Trophoblast cell (in vitro differentiated cells and primary cell): ENCODE measurements at regions not wholly inside any gene's neighbourhood (a gene's known extent, or its start where the extent isn't known, plus 50 kb on each side); places are given as distances from the start of the nearest gene placed in this dataset.

Source experiments
- DNase-seq, 2 donors: peaks; one replicate each; pipeline ENCODE4 v3.0.0-alpha.2; 2016
- H2AFZ ChIP-seq: 2 replicates; pipeline ENCODE4 v1.6.1; 2013; ENCODE audit warnings: low read length, moderate library complexity, mild to moderate bottlenecking; ENCODE audit not compliant: insufficient read depth, poor library complexity
- H2AK5ac ChIP-seq: 2 replicates; pipeline ENCODE4 v1.6.1; 2013; ENCODE audit warnings: mild to moderate bottlenecking, low read length
- H2BK120ac ChIP-seq: 2 replicates; pipeline ENCODE4 v1.6.1; 2013; ENCODE audit warnings: low read length, mild to moderate bottlenecking, moderate library complexity; ENCODE audit not compliant: insufficient read depth, poor library complexity
- H2BK12ac ChIP-seq: 2 replicates; pipeline ENCODE4 v1.6.1; 2013; ENCODE audit warnings: mild to moderate bottlenecking, low read length, moderate library complexity
- H2BK5ac ChIP-seq: 2 replicates; pipeline ENCODE4 v1.6.1; 2013; ENCODE audit warnings: low read length, low read depth, moderate library complexity, mild to moderate bottlenecking; ENCODE audit not compliant: poor library complexity
- H3K14ac ChIP-seq: 2 replicates; pipeline ENCODE4 v1.6.1; 2013; ENCODE audit warnings: mild to moderate bottlenecking, low read length
- H3K18ac ChIP-seq: 2 replicates; pipeline ENCODE4 v1.6.1; 2013; ENCODE audit warnings: mild to moderate bottlenecking, low read length
- H3K23ac ChIP-seq: 2 replicates; pipeline ENCODE4 v1.6.1; 2013; ENCODE audit warnings: low read length
- H3K27ac ChIP-seq: 2 replicates; pipeline ENCODE4 v1.5.1; 2013; ENCODE audit warnings: low read depth, mild to moderate bottlenecking, inconsistent platforms, low read length, moderate library complexity
- H3K27me3 ChIP-seq: 2 replicates; pipeline ENCODE4 v1.6.1; 2013; ENCODE audit warnings: inconsistent platforms, mild to moderate bottlenecking, low read length, moderate library complexity; ENCODE audit not compliant: insufficient read depth
- H3K36me3 ChIP-seq, 2 experiments: 1 replicate in 1 of 2; 2 replicates in 1 of 2; pipeline ENCODE4 v1.6.1; 2013; ENCODE audit warnings: low read length in 2 of 2, mild to moderate bottlenecking in 2 of 2, moderate library complexity in 1 of 2; ENCODE audit not compliant: insufficient read depth in 2 of 2, control insufficient read depth in 1 of 2
- H3K4ac ChIP-seq: 2 replicates; pipeline ENCODE4 v1.6.1; 2013; ENCODE audit warnings: low read depth, mild to moderate bottlenecking, low read length, moderate library complexity
- H3K4me1 ChIP-seq, 2 experiments: 1 replicate in 1 of 2; 2 replicates in 1 of 2; pipeline ENCODE4 v1.6.1; 2013; ENCODE audit warnings: low read length in 2 of 2, mild to moderate bottlenecking in 2 of 2, moderate library complexity in 1 of 2; ENCODE audit not compliant: insufficient read depth in 2 of 2, control insufficient read depth in 1 of 2
- H3K4me2 ChIP-seq: 2 replicates; pipeline ENCODE4 v1.6.1; 2013; ENCODE audit warnings: inconsistent platforms, mild to moderate bottlenecking, low read length, moderate library complexity
- H3K4me3 ChIP-seq: 2 replicates; pipeline ENCODE4 v1.5.1; 2013; ENCODE audit warnings: mild to moderate bottlenecking, low read depth, low read length, inconsistent platforms
- H3K79me1 ChIP-seq: one replicate; pipeline ENCODE4 v1.6.1; 2013; ENCODE audit warnings: low read length
- H3K79me2 ChIP-seq: 2 replicates; pipeline ENCODE4 v1.6.1; 2013; ENCODE audit warnings: low read length, mild to moderate bottlenecking; ENCODE audit not compliant: control insufficient read depth, insufficient read depth, poor library complexity
- H3K9ac ChIP-seq: 2 replicates; pipeline ENCODE4 v1.6.1; 2013; ENCODE audit warnings: mild to moderate bottlenecking, low read length
- H3K9me3 ChIP-seq: 2 replicates; pipeline ENCODE4 v1.6.1; 2013; ENCODE audit warnings: low read depth, mild to moderate bottlenecking, control low read depth, inconsistent platforms, low read length; ENCODE audit not compliant: insufficient read depth
- H4K12ac ChIP-seq: 2 replicates; pipeline ENCODE4 v1.6.1; 2013; ENCODE audit warnings: low read depth, mild to moderate bottlenecking, low read length, moderate library complexity
- H4K8ac ChIP-seq: 2 replicates; pipeline ENCODE4 v1.6.1; 2013; ENCODE audit warnings: low read depth, mild to moderate bottlenecking, low read length, moderate library complexity
- H4K91ac ChIP-seq: one replicate; pipeline ENCODE4 v1.6.1; 2013; ENCODE audit warnings: low read depth, mild to moderate bottlenecking, low read length, moderate library complexity
- WGBS: extraction: QIAGEN DNeasy Blood & Tissue Kit; methylation state at CpG from one replicate; pipeline ENCODE4 v1.1.7; 2013; ENCODE audit warnings: missing lambda C conversion rate; ENCODE audit not compliant: insufficient read length, insufficient coverage; ENCODE audit errors: extremely low coverage; 5-methylcytosine and 5-hydroxymethylcytosine counted together

GRCh38 chr5:2566284-2566683 is 185.2 kb downstream of the IRX2 start:
- no peaks in the 10 kb centered on the region for H3K36me3 ChIP-seq
- H3K79me2 ChIP-seq = no peaks in the 10 kb centered on the region
- H2BK12ac ChIP-seq = no peak overlapping the region
- no peak overlapping the region for H4K91ac ChIP-seq
- H3K14ac ChIP-seq = no peak overlapping the region
- no peaks in the 10 kb centered on the region for H3K4me1 ChIP-seq
- no peaks in the 10 kb centered on the region for H3K27me3 ChIP-seq
- no peak overlapping the region for H3K23ac ChIP-seq
- H2BK5ac ChIP-seq = no peak overlapping the region
- no peak overlapping the region for H4K8ac ChIP-seq
- no peak overlapping the region for H2AK5ac ChIP-seq
- no peaks in the 10 kb centered on the region for H3K79me1 ChIP-seq
- H4K12ac ChIP-seq = no peak overlapping the region
- H3K4ac ChIP-seq = no peak overlapping the region
- no peak overlapping the region for H3K18ac ChIP-seq
- no peak overlapping the region for H3K4me3 ChIP-seq
- H3K4me2 ChIP-seq = no peak overlapping the region
- no peak overlapping the region for H2AFZ ChIP-seq
- no peak overlapping the region for H3K27ac ChIP-seq
- no peak overlapping the region for H3K9ac ChIP-seq
- H2BK120ac ChIP-seq = no peak overlapping the region
- no peak for DNase-seq
- H3K9me3 ChIP-seq = peaks cover 7% of the 10 kb centered on the region
- WGBS = no CpG with 5 or more reads among the region's 3 CpGs

GRCh38 chr5:2565147-2565546 is 186.3 kb downstream of the IRX2 start:
- no peak overlapping the region for H3K4me2 ChIP-seq
- H3K9me3 ChIP-seq = peaks cover 7% of the 10 kb centered on the region
- WGBS = no CpG with 5 or more reads among the region's 6 CpGs

GRCh38 chr5:2563046-2563445 is 188.4 kb downstream of the IRX2 start:
- Histone ChIP-seq H3K27ac (no peak overlapping the region), H3K18ac (no peak overlapping the region), H3K14ac (no peak overlapping the region), H2BK5ac (no peak overlapping the region), H2BK12ac (no peak overlapping the region), H3K4me2 (no peak overlapping the region), H3K79me1 (no peaks in the 10 kb centered on the region), H2AK5ac (no peak overlapping the region), H3K9ac (no peak overlapping the region), H2AFZ (no peak overlapping the region), H3K23ac (no peak overlapping the region), H3K36me3 (no peaks in the 10 kb centered on the region), H4K91ac (no peak overlapping the region), H3K9me3 (peaks cover 5% of the 10 kb centered on the region), H3K4me1 (no peaks in the 10 kb centered on the region), H4K8ac (no peak overlapping the region), H3K4ac (no peak overlapping the region), H3K79me2 (no peaks in the 10 kb centered on the region), H2BK120ac (no peak overlapping the region), H3K27me3 (no peaks in the 10 kb centered on the region), H3K4me3 (no peak overlapping the region), H4K12ac (no peak overlapping the region)
- whole genome bisulfite sequencing = no CpG with 5 or more reads among the region's 6 CpGs
- DNase-seq = no peak

More at GRCh38 chr5:2565147-2565546, 186.3 kb downstream of the IRX2 start:
- H3K36me3 ChIP-seq = no peaks in the 10 kb centered on the region
- H3K27me3 ChIP-seq = no peaks in the 10 kb centered on the region
- H4K8ac ChIP-seq = no peak overlapping the region
- H3K4ac ChIP-seq = no peak overlapping the region
- H3K18ac ChIP-seq = no peak overlapping the region
- no peak overlapping the region for H2AK5ac ChIP-seq
- no peak overlapping the region for H3K9ac ChIP-seq
- no peak overlapping the region for H4K91ac ChIP-seq
- no peak overlapping the region for H4K12ac ChIP-seq
- H3K79me1 ChIP-seq = no peaks in the 10 kb centered on the region
- no peak overlapping the region for H3K27ac ChIP-seq
- H3K4me3 ChIP-seq = no peak overlapping the region
- H3K4me1 ChIP-seq = no peaks in the 10 kb centered on the region
- no peak overlapping the region for H2BK12ac ChIP-seq
- H3K79me2 ChIP-seq = no peaks in the 10 kb centered on the region
- no peak overlapping the region for H3K23ac ChIP-seq
- DNase-seq = no peak
- H2BK5ac ChIP-seq = no peak overlapping the region
- H3K14ac ChIP-seq = no peak overlapping the region
- no peak overlapping the region for H2AFZ ChIP-seq
- H2BK120ac ChIP-seq = no peak overlapping the region

GRCh38 chr5:2562036-2562435 is 189.4 kb downstream of the IRX2 start:
- Histone ChIP-seq H2AFZ (no peak overlapping the region), H3K9ac (no peak overlapping the region), H4K12ac (no peak overlapping the region), H3K79me1 (no peaks in the 10 kb centered on the region), H2BK120ac (no peak overlapping the region), H2BK12ac (no peak overlapping the region), H3K27me3 (no peaks in the 10 kb centered on the region), H3K4me1 (no peaks in the 10 kb centered on the region), H3K9me3 (peaks cover 5% of the 10 kb centered on the region), H3K23ac (no peak overlapping the region), H3K79me2 (no peaks in the 10 kb centered on the region), H3K36me3 (no peaks in the 10 kb centered on the region), H4K8ac (no peak overlapping the region), H2AK5ac (no peak overlapping the region), H3K4me3 (no peak overlapping the region), H3K4me2 (no peak overlapping the region), H4K91ac (no peak overlapping the region), H2BK5ac (no peak overlapping the region), H3K14ac (no peak overlapping the region), H3K27ac (no peak overlapping the region), H3K18ac (no peak overlapping the region), H3K4ac (no peak overlapping the region)
- DNase-seq = no peak
- no CpG with 5 or more reads among the region's 13 CpGs for WGBS
